GM23338 (cell line): ENCODE measurements at regions not wholly inside any gene's neighbourhood (a gene's known extent, or its start where the extent isn't known, plus 50 kb on each side); places are given as distances from the start of the nearest gene placed in this dataset.

ENCODE experiments used
- ATAC-seq: fragments of 200-7000 bp; cut with Tn5 transposase; 3 replicates; pipeline ENCODE4 v1.9.1; 2020
- DNase-seq: peaks from one replicate; pipeline ENCODE4 v3.0.0-alpha.2; 2015; ENCODE audit warnings: low spot score
- H2AFZ ChIP-seq: fragments of 200-600 bp; sonication (generic); 2 replicates; pipeline ENCODE4 v1.8.0; 2016; ENCODE audit warnings: antibody characterized with exemption, mild to moderate bottlenecking, moderate library complexity
- H3F3A ChIP-seq: fragments of 200-600 bp; sonication (generic); replicated peaks from 2 replicates; pipeline ENCODE4 v1.8.0; 2017; ENCODE audit warnings: antibody characterized with exemption, mixed run types, low read depth
- H3K27ac ChIP-seq: fragments of 200-600 bp; sonication (generic); 2 replicates; pipeline ENCODE4 v1.6.1; 2016; ENCODE audit warnings: low read depth
- H3K27me3 ChIP-seq: fragments of 200-600 bp; sonication (generic); 2 replicates; pipeline ENCODE4 v1.8.0; 2016; ENCODE audit warnings: mild to moderate bottlenecking, mixed run types, moderate library complexity; ENCODE audit not compliant: insufficient read depth
- H3K36me3 ChIP-seq: fragments of 200-600 bp; sonication (generic); 2 replicates; pipeline ENCODE4 v1.8.0; 2016; ENCODE audit warnings: mild to moderate bottlenecking; ENCODE audit not compliant: insufficient read depth
- H3K4me1 ChIP-seq: fragments of 200-600 bp; sonication (generic); 2 replicates; pipeline ENCODE4 v1.8.0; 2016; ENCODE audit warnings: mild to moderate bottlenecking, moderate library complexity; ENCODE audit not compliant: insufficient read depth
- H3K4me2 ChIP-seq: fragments of 200-600 bp; sonication (generic); 2 replicates; pipeline ENCODE4 v1.7.1; 2017; ENCODE audit warnings: mixed run types
- H3K4me3 ChIP-seq: fragments of 200-600 bp; sonication (generic); 2 replicates; pipeline ENCODE4 v1.6.1; 2016; ENCODE audit warnings: mixed run types
- H3K79me2 ChIP-seq: fragments of 200-600 bp; sonication (generic); replicated peaks from 2 replicates; pipeline ENCODE4 v1.8.0; 2017; ENCODE audit warnings: mild to moderate bottlenecking; ENCODE audit not compliant: insufficient read depth
- H3K9me2 ChIP-seq: fragments of 200-600 bp; sonication (generic); 2 replicates; pipeline ENCODE4 v1.8.0; 2017; ENCODE audit not compliant: insufficient read depth
- H4K20me1 ChIP-seq: fragments of 200-600 bp; sonication (generic); replicated peaks from 2 replicates; pipeline ENCODE4 v1.8.0; 2017; ENCODE audit warnings: mild to moderate bottlenecking; ENCODE audit not compliant: insufficient read depth
- H3K27ac Mint-ChIP-seq: 2 replicates; pipeline ENCODE4 v1.8.0; 2020; ENCODE audit warnings: inconsistent platforms, mild to moderate bottlenecking, moderate library complexity, mixed read lengths
- H3K27me3 Mint-ChIP-seq: 3 replicates; pipeline ENCODE4 v1.8.0; 2022; ENCODE audit warnings: low read depth, mild to moderate bottlenecking, moderate library complexity, mixed read lengths, inconsistent platforms; ENCODE audit not compliant: insufficient read depth, poor library complexity
- H3K36me3 Mint-ChIP-seq: 3 replicates; pipeline ENCODE4 v1.8.0; 2021; ENCODE audit warnings: low read depth, mild to moderate bottlenecking, inconsistent platforms, moderate library complexity, mixed read lengths
- H3K4me1 Mint-ChIP-seq: 3 replicates; pipeline ENCODE4 v1.8.0; 2020; ENCODE audit warnings: mild to moderate bottlenecking, inconsistent platforms, mixed read lengths
- H3K4me3 Mint-ChIP-seq: 3 replicates; pipeline ENCODE4 v1.8.0; 2021; ENCODE audit warnings: moderate library complexity, mild to moderate bottlenecking, inconsistent platforms, mixed read lengths
- H3K9me3 Mint-ChIP-seq: 3 replicates; pipeline ENCODE4 v1.8.0; 2020; ENCODE audit warnings: moderate library complexity, mild to moderate bottlenecking, inconsistent platforms, mixed read lengths
- EZH2phosphoT487 ChIP-seq: fragments of 200-600 bp; sonication (generic); IDR thresholded peaks from one replicate; pipeline ENCODE4 v1.8.1; 2018; ENCODE audit warnings: antibody characterized with exemption; ENCODE audit not compliant: unreplicated experiment
- NANOG ChIP-seq: IDR thresholded peaks from 2 replicates; pipeline ENCODE4 v1.6.1; 2016; ENCODE audit warnings: antibody characterized with exemption, borderline replicate concordance
- STAT1 ChIP-seq: IDR thresholded peaks from one replicate; pipeline ENCODE4 v1.6.1; 2016; ENCODE audit warnings: antibody characterized with exemption; ENCODE audit not compliant: unreplicated experiment
- ZNF114 ChIP-seq: fragments of 250-450 bp; sonication (Bioruptor Pico); IDR thresholded peaks from 2 replicates; pipeline ENCODE4 v1.5.0; 2020; ENCODE audit warnings: mild to moderate bottlenecking, moderate library complexity
- ZNF331 ChIP-seq: fragments of 250-450 bp; sonication (Bioruptor Pico); IDR thresholded peaks from 2 replicates; pipeline ENCODE4 v1.5.0; 2020; ENCODE audit warnings: low read depth, mild to moderate bottlenecking, moderate library complexity
- TF ChIP-seq, protein P1 (sequence below): IDR thresholded peaks from one replicate; pipeline ENCODE4 v1.6.1; 2018; ENCODE audit warnings: antibody characterized with exemption; ENCODE audit not compliant: unreplicated experiment
- TF ChIP-seq, protein P2 (sequence below): IDR thresholded peaks from 2 replicates; pipeline ENCODE4 v1.6.1; 2016; ENCODE audit warnings: antibody characterized with exemption
- TF ChIP-seq, protein P3 (sequence below), 2 experiments: fragments of 200-600 bp in 1 of 2; sonication (generic) in 1 of 2; conservative IDR thresholded peaks; 2 replicates each; pipeline versions ENCODE4 v1.5.1 to v1.6.1; 2016 to 2017; ENCODE audit warnings: antibody characterized with exemption in 2 of 2, low read depth in 2 of 2, mild to moderate bottlenecking in 2 of 2, moderate library complexity in 1 of 2

DNA sequence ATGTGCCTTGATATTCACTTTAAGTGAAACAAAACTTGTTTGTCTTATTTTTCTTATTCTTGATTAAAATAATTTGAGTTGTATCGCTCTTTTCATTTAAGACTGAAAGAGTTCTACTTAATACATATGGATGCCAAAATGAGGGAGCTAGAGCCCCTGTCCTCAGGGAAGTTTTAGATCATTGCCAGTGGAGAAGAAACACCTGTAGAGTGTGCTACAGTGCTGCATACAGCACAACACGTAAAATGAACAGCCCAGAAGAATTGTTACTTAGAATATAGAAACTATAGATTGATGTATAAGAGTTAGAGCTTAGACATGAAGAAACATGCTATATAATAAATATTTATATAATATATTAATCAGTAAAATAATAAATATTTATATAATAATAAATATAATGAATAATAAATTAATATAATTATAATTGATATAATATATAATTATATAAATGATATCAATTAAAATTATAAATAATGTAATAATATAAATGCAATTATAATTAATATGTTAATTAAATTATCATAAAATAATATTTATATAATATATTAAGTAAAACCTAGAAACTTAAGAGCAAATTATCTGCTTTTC is 1234.7 kb downstream of the ROBO2 start:
- H3F3A ChIP-seq: no peaks in the 10 kb centered on the region
- no peak overlapping the region for H3K27ac ChIP-seq
- no peaks in the 10 kb centered on the region for H3K79me2 ChIP-seq
- ATAC-seq (peak; percentile 42), DNase-seq (peak; percentile 33)
- no peak overlapping the region for H3K4me3 Mint-ChIP-seq
- H3K36me3 Mint-ChIP-seq: peaks cover 4% of the 10 kb centered on the region; the same call in 2 of the 3 replicates
- H3K4me1 Mint-ChIP-seq: peaks cover 18% of the 10 kb centered on the region
- no peaks in the 10 kb centered on the region for H3K9me3 Mint-ChIP-seq
- no peak overlapping the region for H3K4me2 ChIP-seq
- TF ChIP-seq, protein P1, sequence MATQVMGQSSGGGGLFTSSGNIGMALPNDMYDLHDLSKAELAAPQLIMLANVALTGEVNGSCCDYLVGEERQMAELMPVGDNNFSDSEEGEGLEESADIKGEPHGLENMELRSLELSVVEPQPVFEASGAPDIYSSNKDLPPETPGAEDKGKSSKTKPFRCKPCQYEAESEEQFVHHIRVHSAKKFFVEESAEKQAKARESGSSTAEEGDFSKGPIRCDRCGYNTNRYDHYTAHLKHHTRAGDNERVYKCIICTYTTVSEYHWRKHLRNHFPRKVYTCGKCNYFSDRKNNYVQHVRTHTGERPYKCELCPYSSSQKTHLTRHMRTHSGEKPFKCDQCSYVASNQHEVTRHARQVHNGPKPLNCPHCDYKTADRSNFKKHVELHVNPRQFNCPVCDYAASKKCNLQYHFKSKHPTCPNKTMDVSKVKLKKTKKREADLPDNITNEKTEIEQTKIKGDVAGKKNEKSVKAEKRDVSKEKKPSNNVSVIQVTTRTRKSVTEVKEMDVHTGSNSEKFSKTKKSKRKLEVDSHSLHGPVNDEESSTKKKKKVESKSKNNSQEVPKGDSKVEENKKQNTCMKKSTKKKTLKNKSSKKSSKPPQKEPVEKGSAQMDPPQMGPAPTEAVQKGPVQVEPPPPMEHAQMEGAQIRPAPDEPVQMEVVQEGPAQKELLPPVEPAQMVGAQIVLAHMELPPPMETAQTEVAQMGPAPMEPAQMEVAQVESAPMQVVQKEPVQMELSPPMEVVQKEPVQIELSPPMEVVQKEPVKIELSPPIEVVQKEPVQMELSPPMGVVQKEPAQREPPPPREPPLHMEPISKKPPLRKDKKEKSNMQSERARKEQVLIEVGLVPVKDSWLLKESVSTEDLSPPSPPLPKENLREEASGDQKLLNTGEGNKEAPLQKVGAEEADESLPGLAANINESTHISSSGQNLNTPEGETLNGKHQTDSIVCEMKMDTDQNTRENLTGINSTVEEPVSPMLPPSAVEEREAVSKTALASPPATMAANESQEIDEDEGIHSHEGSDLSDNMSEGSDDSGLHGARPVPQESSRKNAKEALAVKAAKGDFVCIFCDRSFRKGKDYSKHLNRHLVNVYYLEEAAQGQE: no peak
- TF ChIP-seq, protein P2, sequence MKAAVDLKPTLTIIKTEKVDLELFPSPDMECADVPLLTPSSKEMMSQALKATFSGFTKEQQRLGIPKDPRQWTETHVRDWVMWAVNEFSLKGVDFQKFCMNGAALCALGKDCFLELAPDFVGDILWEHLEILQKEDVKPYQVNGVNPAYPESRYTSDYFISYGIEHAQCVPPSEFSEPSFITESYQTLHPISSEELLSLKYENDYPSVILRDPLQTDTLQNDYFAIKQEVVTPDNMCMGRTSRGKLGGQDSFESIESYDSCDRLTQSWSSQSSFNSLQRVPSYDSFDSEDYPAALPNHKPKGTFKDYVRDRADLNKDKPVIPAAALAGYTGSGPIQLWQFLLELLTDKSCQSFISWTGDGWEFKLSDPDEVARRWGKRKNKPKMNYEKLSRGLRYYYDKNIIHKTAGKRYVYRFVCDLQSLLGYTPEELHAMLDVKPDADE: no peak
- TF ChIP-seq ZNF114 (CRISPR knock-in tag) (no peak), STAT1 (no peak)
- TF ChIP-seq, protein P3, sequence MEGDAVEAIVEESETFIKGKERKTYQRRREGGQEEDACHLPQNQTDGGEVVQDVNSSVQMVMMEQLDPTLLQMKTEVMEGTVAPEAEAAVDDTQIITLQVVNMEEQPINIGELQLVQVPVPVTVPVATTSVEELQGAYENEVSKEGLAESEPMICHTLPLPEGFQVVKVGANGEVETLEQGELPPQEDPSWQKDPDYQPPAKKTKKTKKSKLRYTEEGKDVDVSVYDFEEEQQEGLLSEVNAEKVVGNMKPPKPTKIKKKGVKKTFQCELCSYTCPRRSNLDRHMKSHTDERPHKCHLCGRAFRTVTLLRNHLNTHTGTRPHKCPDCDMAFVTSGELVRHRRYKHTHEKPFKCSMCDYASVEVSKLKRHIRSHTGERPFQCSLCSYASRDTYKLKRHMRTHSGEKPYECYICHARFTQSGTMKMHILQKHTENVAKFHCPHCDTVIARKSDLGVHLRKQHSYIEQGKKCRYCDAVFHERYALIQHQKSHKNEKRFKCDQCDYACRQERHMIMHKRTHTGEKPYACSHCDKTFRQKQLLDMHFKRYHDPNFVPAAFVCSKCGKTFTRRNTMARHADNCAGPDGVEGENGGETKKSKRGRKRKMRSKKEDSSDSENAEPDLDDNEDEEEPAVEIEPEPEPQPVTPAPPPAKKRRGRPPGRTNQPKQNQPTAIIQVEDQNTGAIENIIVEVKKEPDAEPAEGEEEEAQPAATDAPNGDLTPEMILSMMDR (conservative IDR thresholded peaks at IDR 0.05; ENCODE audit: low read depth in 2 of 2): peak; percentile 47 to 68; a peak in 3 of 4 replicates
- H3K4me3 ChIP-seq: no peak overlapping the region
- no peaks in the 10 kb centered on the region for H3K27me3 ChIP-seq
- H3K27me3 Mint-ChIP-seq: peaks cover 1% of the 10 kb centered on the region
- H2AFZ ChIP-seq: no peak overlapping the region
- H4K20me1 ChIP-seq: no peaks in the 10 kb centered on the region
- peaks cover 6% of the 10 kb centered on the region; the same call in 1 of the 2 replicates for H3K9me2 ChIP-seq
- no peak overlapping the region for H3K27ac Mint-ChIP-seq
- H3K4me1 ChIP-seq: peaks cover 21% of the 10 kb centered on the region
- H3K36me3 ChIP-seq: no peaks in the 10 kb centered on the region

DNA sequence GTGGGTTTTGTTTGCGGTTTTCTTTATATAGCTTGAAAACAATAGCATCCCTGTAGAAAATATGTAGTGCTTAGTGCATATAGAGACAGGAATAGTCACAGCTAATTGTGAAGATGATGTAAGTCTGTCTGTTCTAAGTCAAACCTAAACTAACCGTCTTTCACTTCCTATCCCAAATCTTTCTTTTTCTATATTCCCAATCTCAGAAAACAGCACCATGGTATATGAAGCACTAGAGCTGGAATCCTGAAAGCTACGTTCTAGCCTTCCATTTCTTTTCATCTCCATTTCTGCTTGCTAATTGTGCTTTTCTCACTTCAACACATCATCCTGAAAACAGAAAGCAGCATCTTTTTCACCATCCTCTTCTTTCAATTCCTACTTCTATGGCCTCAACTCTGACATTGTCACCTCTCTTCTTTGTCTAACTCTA is 1235.5 kb downstream of the ROBO2 start:
- H2AFZ ChIP-seq: peak overlapping the region; percentile 25; the same call in 1 of the 2 replicates
- Mint-ChIP-seq H3K9me3 (no peaks in the 10 kb centered on the region), H3K4me1 (peaks cover 24% of the 10 kb centered on the region), H3K36me3 (peaks cover 5% of the 10 kb centered on the region), H3K4me3 (no peak overlapping the region), H3K27me3 (peaks cover 1% of the 10 kb centered on the region), H3K27ac (no peak overlapping the region)
- TF ChIP-seq EZH2phosphoT487 (no peak), ZNF331 (CRISPR knock-in tag) (no peak), NANOG (no peak)
- TF ChIP-seq, protein P2: no peak
- H4K20me1 ChIP-seq: no peaks in the 10 kb centered on the region
- H3K4me3 ChIP-seq: no peak overlapping the region
- no peaks in the 10 kb centered on the region for H3K79me2 ChIP-seq
- no peak for ATAC-seq
- peak overlapping the region; percentile 51; the same call in 1 of the 2 replicates for H3K27ac ChIP-seq
- H3K27me3 ChIP-seq: no peaks in the 10 kb centered on the region
- H3K4me2 ChIP-seq: no peak overlapping the region
- no peak for DNase-seq
- H3K4me1 ChIP-seq: peaks cover 28% of the 10 kb centered on the region
- H3K36me3 ChIP-seq: no peaks in the 10 kb centered on the region
- peaks cover 6% of the 10 kb centered on the region; the same call in 1 of the 2 replicates for H3K9me2 ChIP-seq
- H3F3A ChIP-seq: no peaks in the 10 kb centered on the region
